IPS DF 6.9 (cell line): ENCODE measurements at regions not wholly inside any gene's neighbourhood (a gene's known extent, or its start where the extent isn't known, plus 50 kb on each side); places are given as distances from the start of the nearest gene placed in this dataset.

Experiments used
- DNase-seq: peaks from one replicate; pipeline ENCODE4 v3.0.0-alpha.2; 2013; ENCODE audit warnings: low read depth, low spot score
- H3K27ac ChIP-seq: one replicate; pipeline ENCODE4 v1.5.1; 2013; ENCODE audit warnings: low read length, control low read depth
- H3K27me3 ChIP-seq: 2 replicates; pipeline ENCODE4 v1.6.1; 2013; ENCODE audit warnings: mild to moderate bottlenecking, low read length; ENCODE audit not compliant: control insufficient read depth, insufficient read depth
- H3K36me3 ChIP-seq: 2 replicates; pipeline ENCODE4 v1.6.1; 2013; ENCODE audit warnings: low read length; ENCODE audit not compliant: control insufficient read depth, insufficient read depth
- H3K4me1 ChIP-seq: 2 replicates; pipeline ENCODE4 v1.6.1; 2013; ENCODE audit warnings: low read length; ENCODE audit not compliant: control insufficient read depth, insufficient read depth
- H3K4me3 ChIP-seq: 2 replicates; pipeline ENCODE4 v1.5.1; 2013; ENCODE audit warnings: mild to moderate bottlenecking, low read length
- H3K9me3 ChIP-seq: 2 replicates; pipeline ENCODE4 v1.6.1; 2013; ENCODE audit warnings: low read length, inconsistent platforms; ENCODE audit not compliant: control insufficient read depth, insufficient read depth
- WGBS: extraction: QIAGEN DNeasy Blood & Tissue Kit; methylation state at CpG from one replicate; pipeline ENCODE4 v1.1.7; 2013; ENCODE audit warnings: mixed read lengths, missing lambda C conversion rate; ENCODE audit not compliant: insufficient read length, insufficient coverage; 5-methylcytosine and 5-hydroxymethylcytosine counted together

- no peaks in the 10 kb centered on the region for H3K4me1 ChIP-seq
- H3K36me3 ChIP-seq = no peaks in the 10 kb centered on the region
- no peaks in the 10 kb centered on the region for H3K27me3 ChIP-seq
- no peak for DNase-seq
- H3K27ac ChIP-seq = no peak overlapping the region
- no peaks in the 10 kb centered on the region for H3K9me3 ChIP-seq
- H3K4me3 ChIP-seq = no peak overlapping the region
- no CpG with 5 or more reads among the region's 3 CpGs for WGBS
Measured at GRCh38 chr1:88056881-88057280, 627.2 kb upstream of the PKN2 start.

- no peak for DNase-seq
Measured at GRCh38 chr1:88058205-88058604, 625.9 kb upstream of the PKN2 start.

GRCh38 chr1:88060112-88060673 lies 623.9 kb upstream of the PKN2 start:
- no peak for DNase-seq
- Histone ChIP-seq H3K4me1 (no peaks in the 10 kb centered on the region), H3K27ac (no peak overlapping the region), H3K36me3 (no peaks in the 10 kb centered on the region), H3K9me3 (no peaks in the 10 kb centered on the region), H3K27me3 (no peaks in the 10 kb centered on the region), H3K4me3 (no peak overlapping the region)
- no CpG with 5 or more reads among the region's 1 CpG for WGBS

More at GRCh38 chr1:88058205-88058604, 625.9 kb upstream of the PKN2 start:
- Histone ChIP-seq H3K9me3 (no peaks in the 10 kb centered on the region), H3K4me3 (no peak overlapping the region), H3K27ac (no peak overlapping the region), H3K27me3 (no peaks in the 10 kb centered on the region), H3K4me1 (no peaks in the 10 kb centered on the region), H3K36me3 (no peaks in the 10 kb centered on the region)
- no CpG with 5 or more reads among the region's 2 CpGs for WGBS

GRCh38 chr1:88060750-88061491 lies 623.2 kb upstream of the PKN2 start:
- peak; percentile 1 for DNase-seq
- H3K36me3 ChIP-seq = no peaks in the 10 kb centered on the region
- no CpG with 5 or more reads among the region's 3 CpGs for WGBS
- no peak overlapping the region for H3K27ac ChIP-seq
- H3K4me1 ChIP-seq = no peaks in the 10 kb centered on the region
- no peak overlapping the region for H3K4me3 ChIP-seq
- no peaks in the 10 kb centered on the region for H3K27me3 ChIP-seq
- no peaks in the 10 kb centered on the region for H3K9me3 ChIP-seq

- no peaks in the 10 kb centered on the region for H3K27me3 ChIP-seq
- H3K9me3 ChIP-seq = no peaks in the 10 kb centered on the region
- H3K4me1 ChIP-seq = no peaks in the 10 kb centered on the region
- no peak overlapping the region for H3K27ac ChIP-seq
- H3K4me3 ChIP-seq = no peak overlapping the region
- peak; percentile 43 for DNase-seq
- H3K36me3 ChIP-seq = no peaks in the 10 kb centered on the region
Measured at GRCh38 chr1:88061492-88062177, 622.4 kb upstream of the PKN2 start.

- H3K9me3 ChIP-seq = no peaks in the 10 kb centered on the region
- no CpG with 5 or more reads among the region's 3 CpGs for WGBS
- H3K36me3 ChIP-seq = no peaks in the 10 kb centered on the region
- no peaks in the 10 kb centered on the region for H3K27me3 ChIP-seq
- no peak for DNase-seq
- H3K4me1 ChIP-seq = no peaks in the 10 kb centered on the region
- no peak overlapping the region for H3K4me3 ChIP-seq
- H3K27ac ChIP-seq = no peak overlapping the region
Measured at GRCh38 chr1:88062650-88063153, 621.4 kb upstream of the PKN2 start.

GRCh38 chr1:88063605-88064004 lies 620.5 kb upstream of the PKN2 start:
- WGBS = no CpG with 5 or more reads among the region's 2 CpGs
- no peaks in the 10 kb centered on the region for H3K4me1 ChIP-seq
- H3K9me3 ChIP-seq = no peaks in the 10 kb centered on the region
- no peak overlapping the region for H3K4me3 ChIP-seq
- H3K27ac ChIP-seq = no peak overlapping the region
- no peaks in the 10 kb centered on the region for H3K27me3 ChIP-seq
- no peak for DNase-seq
- no peaks in the 10 kb centered on the region for H3K36me3 ChIP-seq

GRCh38 chr1:88068407-88068960 lies 615.6 kb upstream of the PKN2 start:
- no peaks in the 10 kb centered on the region for H3K36me3 ChIP-seq
- no peak for DNase-seq
- H3K27ac ChIP-seq = no peak overlapping the region
- H3K4me1 ChIP-seq = no peaks in the 10 kb centered on the region
- H3K27me3 ChIP-seq = no peaks in the 10 kb centered on the region
- H3K9me3 ChIP-seq = no peaks in the 10 kb centered on the region
- no CpG with 5 or more reads among the region's 5 CpGs for WGBS
- H3K4me3 ChIP-seq = no peak overlapping the region

- no peaks in the 10 kb centered on the region for H3K9me3 ChIP-seq
- WGBS = no CpG with 5 or more reads among the region's 1 CpG
Measured at GRCh38 chr1:88070956-88071355, 613.1 kb upstream of the PKN2 start.

GRCh38 chr1:88074661-88075060 lies 609.4 kb upstream of the PKN2 start:
- Histone ChIP-seq H3K27ac (no peak overlapping the region), H3K36me3 (no peaks in the 10 kb centered on the region), H3K9me3 (no peaks in the 10 kb centered on the region), H3K4me1 (no peaks in the 10 kb centered on the region), H3K27me3 (no peaks in the 10 kb centered on the region), H3K4me3 (no peak overlapping the region)
- WGBS = no CpG with 5 or more reads among the region's 2 CpGs
- no peak for DNase-seq

More at GRCh38 chr1:88070956-88071355, 613.1 kb upstream of the PKN2 start:
- H3K4me1 ChIP-seq = no peaks in the 10 kb centered on the region
- DNase-seq = no peak
- no peak overlapping the region for H3K4me3 ChIP-seq
- H3K36me3 ChIP-seq = no peaks in the 10 kb centered on the region
- H3K27ac ChIP-seq = no peak overlapping the region
- H3K27me3 ChIP-seq = no peaks in the 10 kb centered on the region
